ENCODE measurements at regions not wholly inside any gene's neighbourhood (a gene's known extent, or its start where the extent isn't known, plus 50 kb on each side); places are given as distances from the start of the nearest gene placed in this dataset.

GRCh38 chr18:42425025-42425424 is 470.0 kb downstream of the PIK3C3 start:
- no peak overlapping the region for H2AFZ ChIP-seq (replicated peaks)
- no peaks in the 10 kb centered on the region for H3K79me2 ChIP-seq (ENCODE audit: low read depth)

GRCh38 chr18:42426496-42427015 is 471.5 kb downstream of the PIK3C3 start:
- Mint-ChIP-seq H3K27me3 (ENCODE audit: insufficient read depth, low read depth) (peaks cover 3% of the 10 kb centered on the region), H3K27ac (no peak overlapping the region), H3K9me3 (peaks cover 5% of the 10 kb centered on the region), H3K4me3 (no peak overlapping the region), H3K36me3 (no peaks in the 10 kb centered on the region), H3K4me1 (peaks cover 6% of the 10 kb centered on the region)
- TF ChIP-seq EZH2 (IDR thresholded peaks at IDR 0.05) (no peak), CTCF (IDR thresholded peaks at IDR 0.05) (no peak), EZH2phosphoT487 (IDR thresholded peaks at IDR 0.05) (no peak)
- Histone ChIP-seq H3F3A (ENCODE audit: low read depth) (no peaks in the 10 kb centered on the region), H3K27ac (no peak overlapping the region), H4K20me1 (ENCODE audit: low read depth) (no peaks in the 10 kb centered on the region), H3K4me3 (no peak overlapping the region), H3K4me2 (no peak overlapping the region), H3K4me1 (no peaks in the 10 kb centered on the region), H3K9me3 (ENCODE audit: low read depth) (no peaks in the 10 kb centered on the region), H2AFZ (replicated peaks) (no peak overlapping the region), H3K9ac (no peak overlapping the region), H3K27me3 (no peaks in the 10 kb centered on the region), H3K36me3 (no peaks in the 10 kb centered on the region), H3K79me2 (ENCODE audit: low read depth) (no peaks in the 10 kb centered on the region)
- DNase-seq (ENCODE audit: low spot score), result no peak

More at GRCh38 chr18:42425025-42425424, 470.0 kb downstream of the PIK3C3 start:
- Histone ChIP-seq H3K4me3 (no peak overlapping the region), H3K9me3 (ENCODE audit: low read depth) (no peaks in the 10 kb centered on the region), H3K27ac (no peak overlapping the region), H3K9ac (no peak overlapping the region), H3K27me3 (no peaks in the 10 kb centered on the region), H3K4me1 (no peaks in the 10 kb centered on the region), H3K36me3 (no peaks in the 10 kb centered on the region), H3F3A (ENCODE audit: low read depth) (no peaks in the 10 kb centered on the region), H3K4me2 (no peak overlapping the region), H4K20me1 (ENCODE audit: low read depth) (no peaks in the 10 kb centered on the region)
- Mint-ChIP-seq H3K4me3 (no peak overlapping the region), H3K9me3 (peaks cover 8% of the 10 kb centered on the region), H3K36me3 (no peaks in the 10 kb centered on the region), H3K27me3 (ENCODE audit: insufficient read depth, low read depth) (peaks cover 3% of the 10 kb centered on the region), H3K4me1 (peaks cover 6% of the 10 kb centered on the region), H3K27ac (no peak overlapping the region)
- TF ChIP-seq CTCF (IDR thresholded peaks at IDR 0.05), result peak; percentile 15
- no peak for TF ChIP-seq EZH2phosphoT487 (IDR thresholded peaks at IDR 0.05)
- no peak for DNase-seq (ENCODE audit: low spot score)

GRCh38 chr18:42429196-42429595 is 474.2 kb downstream of the PIK3C3 start:
- Histone ChIP-seq H3K9me3 (ENCODE audit: low read depth) (no peaks in the 10 kb centered on the region), H3K27me3 (no peaks in the 10 kb centered on the region), H3K4me2 (no peak overlapping the region), H3K4me3 (no peak overlapping the region), H3K36me3 (no peaks in the 10 kb centered on the region), H3K79me2 (ENCODE audit: low read depth) (no peaks in the 10 kb centered on the region), H3F3A (ENCODE audit: low read depth) (no peaks in the 10 kb centered on the region), H3K4me1 (no peaks in the 10 kb centered on the region), H2AFZ (replicated peaks) (no peak overlapping the region), H3K9ac (no peak overlapping the region), H4K20me1 (ENCODE audit: low read depth) (no peaks in the 10 kb centered on the region), H3K27ac (no peak overlapping the region)
- Mint-ChIP-seq H3K27ac (no peak overlapping the region), H3K36me3 (no peaks in the 10 kb centered on the region), H3K4me1 (peaks cover 6% of the 10 kb centered on the region), H3K27me3 (ENCODE audit: insufficient read depth, low read depth) (peaks cover 3% of the 10 kb centered on the region), H3K4me3 (no peak overlapping the region), H3K9me3 (no peaks in the 10 kb centered on the region)
- TF ChIP-seq EZH2phosphoT487 (IDR thresholded peaks at IDR 0.05) (no peak), CTCF (IDR thresholded peaks at IDR 0.05) (no peak), EZH2 (IDR thresholded peaks at IDR 0.05) (no peak)
- DNase-seq (ENCODE audit: low spot score), result peak; percentile 50

Data from neural progenitor cell (in vitro differentiated cells).